Caki2 (cell line): ENCODE measurements at regions not wholly inside any gene's neighbourhood (a gene's known extent, or its start where the extent isn't known, plus 50 kb on each side); places are given as distances from the start of the nearest gene placed in this dataset.

Experiments used
- DNase-seq: peaks from one replicate; pipeline ENCODE4 v3.0.0-alpha.2; 2015; ENCODE audit warnings: low read depth
- in situ Hi-C: cut with HindIII; loops from 2 replicates; pipeline ENCODE4 v1.10.0; 2016; ENCODE audit warnings: low sequenced_read_pairs, low pct_unique_long_range_greater_than_20kb, mixed read lengths

GRCh38 chr20:60634491-60635172 is 617.4 kb upstream of the CDH4 start:
- DNase-seq = no peak
- in situ Hi-C loops = no loop called here

DNA sequence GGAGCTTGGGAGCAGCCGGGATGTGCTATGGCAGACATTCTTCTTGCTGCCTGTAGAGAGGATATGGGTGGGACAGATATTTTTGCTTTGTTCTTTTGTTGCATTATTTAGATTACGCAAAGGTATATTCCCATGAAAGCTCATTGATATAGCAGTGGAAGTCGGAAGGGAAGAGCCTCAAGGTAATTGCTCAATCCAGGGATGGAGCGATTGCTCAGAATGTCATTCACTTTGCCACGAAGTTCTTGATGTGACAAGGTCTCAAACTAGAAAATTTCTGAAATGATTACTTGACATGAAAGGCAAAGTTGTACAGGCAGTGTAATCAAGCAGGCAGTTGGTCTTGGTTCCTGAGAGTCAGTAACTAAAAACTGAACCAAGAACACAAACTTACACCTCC is 615.6 kb upstream of the CDH4 start:
- no peak for DNase-seq

GRCh38 chr20:60637801-60638200 is 614.3 kb upstream of the CDH4 start:
- no peak for DNase-seq
- in situ Hi-C loops = no loop called here

More for the DNA sequence above, 615.6 kb upstream of the CDH4 start:
- in situ Hi-C loops = no loop called here

DNA sequence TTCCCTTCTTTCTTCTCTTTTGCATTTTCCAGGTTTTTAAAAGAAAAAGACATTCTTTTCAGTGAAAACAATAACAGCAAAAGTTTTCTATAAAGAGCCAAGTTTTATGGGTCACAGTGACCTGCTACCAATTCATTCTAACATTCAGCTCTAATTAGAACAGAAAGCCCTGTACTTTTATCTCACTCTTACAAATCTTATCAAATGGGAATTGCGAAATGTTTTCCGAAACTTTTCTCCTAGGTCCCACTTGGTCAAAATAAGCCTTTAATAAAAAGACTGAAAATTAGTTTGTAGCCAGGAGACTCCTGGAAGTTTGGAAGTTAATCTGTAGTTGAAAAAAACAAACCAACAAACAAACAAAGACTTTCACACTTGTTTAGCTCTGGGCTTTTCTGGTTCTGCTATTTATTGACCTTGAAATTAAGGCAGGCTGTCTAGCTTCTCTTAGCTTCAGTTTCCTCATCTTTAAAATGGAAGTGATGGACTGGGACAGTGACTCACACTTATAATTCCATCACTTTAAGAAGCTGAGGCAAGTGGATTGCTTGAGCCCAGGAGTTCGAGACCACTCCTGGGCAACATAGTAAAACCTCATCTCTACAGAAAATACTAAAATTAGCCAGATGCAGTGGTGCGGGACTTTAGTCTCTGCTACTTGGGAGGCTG is 613.5 kb upstream of the CDH4 start:
- no peak for DNase-seq
- in situ Hi-C loops = no loop called here

- DNase-seq = no peak
- in situ Hi-C loops = no loop called here
Observed at GRCh38 chr20:60641879-60642447, 610.1 kb upstream of the CDH4 start.

GRCh38 chr20:60642541-60642940 is 609.5 kb upstream of the CDH4 start:
- no peak for DNase-seq
- in situ Hi-C loops = no loop called here

GRCh38 chr20:60648556-60648955 is 603.5 kb upstream of the CDH4 start:
- in situ Hi-C loops = no loop called here
- no peak for DNase-seq

- in situ Hi-C loops = no loop called here
- no peak for DNase-seq
Observed at GRCh38 chr20:60649541-60649940, 602.5 kb upstream of the CDH4 start.

- no peak for DNase-seq
- in situ Hi-C loops = no loop called here
Observed at GRCh38 chr20:60650087-60650486, 602.0 kb upstream of the CDH4 start.

- in situ Hi-C loops = no loop called here
Observed at GRCh38 chr20:60652046-60652445, 600.0 kb upstream of the CDH4 start.

GRCh38 chr20:60652615-60653014 is 599.4 kb upstream of the CDH4 start:
- in situ Hi-C loops = no loop called here
- no peak for DNase-seq

More at GRCh38 chr20:60652046-60652445, 600.0 kb upstream of the CDH4 start:
- DNase-seq = no peak

GRCh38 chr20:60653111-60653845 is 598.8 kb upstream of the CDH4 start:
- in situ Hi-C loops = no loop called here
- DNase-seq = no peak

DNA sequence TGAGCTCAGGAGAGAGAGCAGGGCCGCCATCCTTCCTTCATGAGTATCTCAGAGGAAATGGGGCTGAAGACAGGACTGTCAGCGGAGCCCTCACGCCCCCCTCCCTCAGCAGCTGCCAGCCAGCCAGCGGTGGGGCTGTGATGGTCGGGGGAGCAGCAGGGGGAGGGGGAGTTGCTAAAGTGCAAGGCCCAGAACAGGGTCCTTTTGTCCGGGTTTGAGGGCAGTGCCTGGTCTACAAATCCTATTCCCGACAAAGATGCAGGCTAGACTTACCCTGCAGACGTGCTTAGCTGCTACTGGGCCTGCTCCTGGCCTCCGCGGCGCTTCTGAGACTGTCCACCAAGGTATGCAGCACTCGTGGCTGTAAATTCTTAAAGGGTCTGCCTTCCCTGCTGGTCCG is 593.4 kb upstream of the CDH4 start:
- DNase-seq = no peak
- in situ Hi-C loops = no loop called here

- no peak for DNase-seq
- in situ Hi-C loops = no loop called here
Observed at GRCh38 chr20:60659240-60659639, 592.8 kb upstream of the CDH4 start.

- DNase-seq = no peak
- in situ Hi-C loops = no loop called here
Observed at GRCh38 chr20:60662307-60662706, 589.8 kb upstream of the CDH4 start.

DNA sequence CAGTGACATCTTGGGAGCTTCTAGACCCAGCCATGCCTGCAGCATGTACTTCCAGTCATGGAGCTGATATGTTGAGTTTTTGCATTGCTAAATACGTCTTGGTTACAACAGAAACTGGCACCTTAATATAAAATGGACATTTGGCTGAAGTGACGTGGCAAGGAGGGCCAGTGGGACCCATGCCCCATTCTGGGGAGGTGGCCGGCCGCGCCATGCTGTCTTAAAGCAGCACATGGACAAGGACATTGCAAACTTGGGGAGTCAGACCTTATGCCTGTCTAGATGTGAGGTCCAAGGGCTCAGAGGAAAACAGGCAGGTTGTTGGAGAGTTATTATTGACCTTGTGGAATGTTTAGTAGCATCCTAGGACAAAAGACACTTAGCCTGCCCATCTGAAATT is 588.0 kb upstream of the CDH4 start:
- in situ Hi-C loops = no loop called here
- no peak for DNase-seq

DNA sequence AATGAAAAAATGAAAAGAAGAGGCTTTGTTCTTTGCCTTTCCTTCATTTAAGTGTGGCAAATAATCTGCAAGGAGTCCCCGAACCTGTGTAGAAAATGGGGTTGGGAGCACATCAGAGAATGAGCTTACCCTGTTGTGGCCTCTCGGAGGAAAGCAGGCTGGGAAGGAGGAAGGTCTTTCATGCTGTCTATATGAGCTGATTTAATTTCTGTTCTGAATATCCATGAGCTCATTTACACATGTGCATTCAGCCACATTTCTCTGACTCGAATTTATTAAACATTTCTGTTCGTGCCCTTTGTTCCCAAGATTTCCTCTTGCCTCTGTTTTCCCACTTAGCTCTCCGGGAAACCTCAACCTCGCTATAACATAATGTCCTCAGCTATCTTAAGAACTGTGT is 584.4 kb upstream of the CDH4 start:
- no peak for DNase-seq
- in situ Hi-C loops = no loop called here

GRCh38 chr20:60669211-60669610 is 582.9 kb upstream of the CDH4 start:
- in situ Hi-C loops = no loop called here
- DNase-seq = no peak

- in situ Hi-C loops = no loop called here
- no peak for DNase-seq
Observed at GRCh38 chr20:60676011-60676410, 576.0 kb upstream of the CDH4 start.
